Lung (tissue), 11 donors: ENCODE measurements at regions not wholly inside any gene's neighbourhood (a gene's known extent, or its start where the extent isn't known, plus 50 kb on each side); places are given as distances from the start of the nearest gene placed in this dataset.

Experiments used
- ATAC-seq: fragments of 200-7000 bp; cut with Tn5 transposase; one replicate; pipeline ENCODE4 v1.9.1; 2020; ENCODE audit warnings: moderate number of reproducible peaks; ENCODE audit not compliant: insufficient read depth, low FRiP score
- DNase-seq, 3 donors: peaks; one replicate each; pipeline ENCODE4 v3.0.0-alpha.2; 2013 to 2017
- H3K27ac ChIP-seq, 2 donors: one replicate each; pipeline ENCODE4 v1.5.1; 2013; ENCODE audit warnings: mild to moderate bottlenecking in 2 of 2, moderate library complexity in 2 of 2, control low read depth in 1 of 2, inconsistent platforms in 1 of 2, low read depth in 1 of 2, low read length in 1 of 2
- H3K27me3 ChIP-seq, 3 donors: one replicate each; pipeline ENCODE4 v1.5.1; 2013; ENCODE audit warnings: low read length in 2 of 3; ENCODE audit not compliant: control insufficient read depth in 3 of 3, insufficient read depth in 3 of 3
- H3K36me3 ChIP-seq, 4 donors: one replicate each; pipeline ENCODE4 v1.5.1; 2013; ENCODE audit warnings: low read length in 4 of 4, mild to moderate bottlenecking in 1 of 4, moderate library complexity in 1 of 4; ENCODE audit not compliant: control insufficient read depth in 4 of 4, insufficient read depth in 4 of 4
- H3K4me1 ChIP-seq, 5 donors: one replicate each; pipeline ENCODE4 v1.5.1; 2013; ENCODE audit warnings: low read length in 5 of 5, mild to moderate bottlenecking in 2 of 5, moderate library complexity in 1 of 5; ENCODE audit not compliant: control insufficient read depth in 5 of 5, insufficient read depth in 5 of 5
- H3K4me3 ChIP-seq: one replicate; pipeline ENCODE4 v1.5.1; 2013; ENCODE audit warnings: mild to moderate bottlenecking, control low read depth, moderate library complexity
- H3K9ac ChIP-seq, 2 donors: one replicate each; pipeline ENCODE4 v1.5.1; 2013; ENCODE audit warnings: low read length in 2 of 2, control low read depth in 1 of 2; ENCODE audit not compliant: insufficient read depth in 1 of 2
- H3K9me3 ChIP-seq, 4 donors: one replicate each; pipeline ENCODE4 v1.5.1; 2013; ENCODE audit warnings: low read length in 3 of 4, mild to moderate bottlenecking in 1 of 4, moderate library complexity in 1 of 4; ENCODE audit not compliant: control insufficient read depth in 4 of 4, insufficient read depth in 3 of 4
- CTCF ChIP-seq: IDR thresholded peaks from 2 replicates; pipeline ENCODE4 v1.5.1; 2012; ENCODE audit warnings: mild to moderate bottlenecking; ENCODE audit errors: control extremely low read depth, extremely low read depth
- WGBS, 2 donors: extraction: QIAGEN DNeasy Blood & Tissue Kit; methylation state at CpG; one replicate each; pipeline ENCODE4 v1.1.7; 2013; 5-methylcytosine and 5-hydroxymethylcytosine counted together
- donor health status: control.
- donor health status: control.
- donor health status: Bipolar disorder and iron deficiency.
- donor health status: healthy.
- donor health status: DM: yes; HTN: yes; CAD: no.

- Histone ChIP-seq H3K27ac (no peak overlapping the region), H3K9ac (no peak overlapping the region), H3K4me1 (peaks cover 0 to 45% (median 5%) of the 10 kb centered on the region in 5 donors), H3K9me3 (peaks cover 0 to 4% (median 0%) of the 10 kb centered on the region in 4 donors), H3K36me3 (no peaks in the 10 kb centered on the region), H3K27me3 (no peaks in the 10 kb centered on the region), H3K4me3 (no peak overlapping the region)
- DNase-seq, result no peak
- ATAC-seq, result no peak
- no peak for TF ChIP-seq CTCF
- WGBS, 2 donors, result 73 to 84% methylated on average over 5 of the region's 5 CpGs
These were observed 284.5 kb downstream of the ZNF608 start for GRCh38 chr5:124461941-124462340.

- Histone ChIP-seq H3K27me3 (no peaks in the 10 kb centered on the region), H3K36me3 (no peaks in the 10 kb centered on the region), H3K27ac (no peak overlapping the region), H3K9ac (no peak overlapping the region), H3K4me1 (peaks cover 0 to 52% (median 5%) of the 10 kb centered on the region in 5 donors), H3K9me3 (peaks cover 0 to 4% (median 0%) of the 10 kb centered on the region in 4 donors), H3K4me3 (no peak overlapping the region)
- ATAC-seq, result no peak
- no peak for DNase-seq
- TF ChIP-seq CTCF, result no peak
- WGBS, 2 donors, result 68 to 71% methylated on average over 1 of the region's 1 CpG
These were observed 285.3 kb downstream of the ZNF608 start for GRCh38 chr5:124461157-124461556.

- no peak overlapping the region for H3K27ac ChIP-seq
- H3K36me3 ChIP-seq, result no peaks in the 10 kb centered on the region
- no peak overlapping the region for H3K9ac ChIP-seq
- H3K9me3 ChIP-seq, result peaks cover 0 to 4% (median 0%) of the 10 kb centered on the region in 4 donors
- WGBS, 2 donors, result 85 to 92% methylated on average over 3 of the region's 3 CpGs
- no peak for TF ChIP-seq CTCF
- no peak overlapping the region for H3K4me3 ChIP-seq
- no peaks in the 10 kb centered on the region for H3K27me3 ChIP-seq
- DNase-seq, result peak in 1 of 3 donors; percentile 12
- ATAC-seq, result no peak
- peaks cover 0 to 54% (median 5%) of the 10 kb centered on the region in 5 donors for H3K4me1 ChIP-seq
These were observed 285.8 kb downstream of the ZNF608 start for GRCh38 chr5:124460642-124461041.

GRCh38 chr5:124459984-124460383, 286.5 kb downstream of the ZNF608 start:
- WGBS, 2 donors, result 81 to 89% methylated on average over 6 of the region's 6 CpGs
- no peak overlapping the region for H3K4me3 ChIP-seq
- ATAC-seq, result no peak
- no peak for TF ChIP-seq CTCF
- no peak overlapping the region for H3K27ac ChIP-seq
- no peaks in the 10 kb centered on the region for H3K27me3 ChIP-seq
- no peaks in the 10 kb centered on the region for H3K36me3 ChIP-seq
- H3K9me3 ChIP-seq, result peaks cover 0 to 4% (median 0%) of the 10 kb centered on the region in 4 donors
- no peak overlapping the region for H3K9ac ChIP-seq
- peaks cover 0 to 58% (median 5%) of the 10 kb centered on the region in 5 donors for H3K4me1 ChIP-seq
- peak; percentile 59 to 91 (median 87) for DNase-seq
